HG03060 (cell line): ENCODE measurements at regions not wholly inside any gene's neighbourhood (a gene's known extent, or its start where the extent isn't known, plus 50 kb on each side); places are given as distances from the start of the nearest gene placed in this dataset.

Experiments used
- ATAC-seq: cut with Tn5 transposase; IDR thresholded peaks from one replicate; pipeline ENCODE4 v1.9.1; 2021; ENCODE audit warnings: low read depth, moderate number of reproducible peaks; ENCODE audit not compliant: unreplicated experiment

- no peak for ATAC-seq
These were observed 521.5 kb upstream of the NRXN1 start for GRCh38 chr2:51553476-51553875.

GRCh38 chr2:51535763-51536162, 503.8 kb upstream of the NRXN1 start:
- no peak for ATAC-seq

- no peak for ATAC-seq
These were observed 502.2 kb upstream of the NRXN1 start for GRCh38 chr2:51534166-51534565.

- ATAC-seq = no peak
These were observed 496.2 kb upstream of the NRXN1 start for GRCh38 chr2:51528156-51528555.

GRCh38 chr2:51526766-51527165, 494.8 kb upstream of the NRXN1 start:
- ATAC-seq = no peak

GRCh38 chr2:51516667-51517066, 484.7 kb upstream of the NRXN1 start:
- ATAC-seq = no peak

- ATAC-seq = no peak
These were observed 479.1 kb upstream of the NRXN1 start for GRCh38 chr2:51511002-51511401.

- ATAC-seq = no peak
These were observed 478.4 kb upstream of the NRXN1 start for GRCh38 chr2:51510303-51510702.

GRCh38 chr2:51505533-51505932, 473.6 kb upstream of the NRXN1 start:
- no peak for ATAC-seq

- ATAC-seq = no peak
These were observed 458.8 kb upstream of the NRXN1 start for GRCh38 chr2:51490576-51491234.

- ATAC-seq = no peak
These were observed 452.7 kb upstream of the NRXN1 start for GRCh38 chr2:51484605-51485004.

- no peak for ATAC-seq
These were observed 451.8 kb upstream of the NRXN1 start for GRCh38 chr2:51483720-51484119.

- no peak for ATAC-seq
These were observed 440.9 kb upstream of the NRXN1 start for GRCh38 chr2:51472783-51473182.

GRCh38 chr2:51472300-51472699, 440.4 kb upstream of the NRXN1 start:
- ATAC-seq = no peak

GRCh38 chr2:51469102-51469501, 437.2 kb upstream of the NRXN1 start:
- no peak for ATAC-seq

- ATAC-seq = no peak
These were observed 433.4 kb upstream of the NRXN1 start for GRCh38 chr2:51465326-51465725.

GRCh38 chr2:51454177-51454576, 422.2 kb upstream of the NRXN1 start:
- no peak for ATAC-seq

- no peak for ATAC-seq
These were observed 417.0 kb upstream of the NRXN1 start for GRCh38 chr2:51448911-51449310.

GRCh38 chr2:51441786-51442185, 409.9 kb upstream of the NRXN1 start:
- ATAC-seq = no peak

GRCh38 chr2:51424418-51424817, 392.5 kb upstream of the NRXN1 start:
- ATAC-seq = no peak

- ATAC-seq = no peak
These were observed 388.6 kb upstream of the NRXN1 start for GRCh38 chr2:51420511-51420910.

GRCh38 chr2:51413726-51414125, 381.8 kb upstream of the NRXN1 start:
- ATAC-seq = no peak

- ATAC-seq = no peak
These were observed 378.4 kb upstream of the NRXN1 start for GRCh38 chr2:51410331-51410730.
